Activated T-helper 2 cell treated with anti-CD3 and anti-CD28 coated beads, Interferon-gamma antibody, Interleukin-2, Interleukin-4, amounts not matched to agents 10 μg/mL and 5 μg/mL and 100 μg/mL, durations not matched to agents 14 hours and 24 hours and 36 hours (primary cell): ENCODE measurements at regions not wholly inside any gene's neighbourhood (a gene's known extent, or its start where the extent isn't known, plus 50 kb on each side); places are given as distances from the start of the nearest gene placed in this dataset.

Experiments
- DNase-seq: peaks from one replicate; pipeline ENCODE4 v3.0.0; 2021; ENCODE audit warnings: low spot score
- H3K27ac Mint-ChIP-seq: one replicate; pipeline ENCODE4 v1.8.0; 2021; ENCODE audit warnings: mixed read lengths
- H3K27me3 Mint-ChIP-seq: one replicate; pipeline ENCODE4 v1.8.0; 2021; ENCODE audit warnings: low read depth, mixed read lengths
- H3K36me3 Mint-ChIP-seq: one replicate; pipeline ENCODE4 v1.8.0; 2021; ENCODE audit warnings: low read depth, mixed read lengths
- H3K4me1 Mint-ChIP-seq: one replicate; pipeline ENCODE4 v1.8.0; 2021; ENCODE audit warnings: low read depth, mixed read lengths
- H3K4me3 Mint-ChIP-seq: one replicate; pipeline ENCODE4 v1.8.0; 2021; ENCODE audit warnings: low read depth, mild to moderate bottlenecking, moderate library complexity, mixed read lengths
- H3K9me3 Mint-ChIP-seq: one replicate; pipeline ENCODE4 v1.8.0; 2021; ENCODE audit warnings: mixed read lengths
- intact Hi-C: fragments of 100-400 bp; cut with micrococcal nuclease; formaldehyde crosslinking; loops from one replicate; pipeline ENCODE4 v1.15.1; 2023

GRCh38 chr3:22228705-22229104, 477.7 kb upstream of the ZNF385D start:
- no peaks in the 10 kb centered on the region for H3K27me3 Mint-ChIP-seq
- H3K9me3 Mint-ChIP-seq = peaks cover 19% of the 10 kb centered on the region
- no peak overlapping the region for H3K4me3 Mint-ChIP-seq
- H3K27ac Mint-ChIP-seq = no peak overlapping the region
- no peaks in the 10 kb centered on the region for H3K36me3 Mint-ChIP-seq
- intact Hi-C loops = no loop called here
- DNase-seq = no peak
- no peaks in the 10 kb centered on the region for H3K4me1 Mint-ChIP-seq

GRCh38 chr3:22231061-22231460, 480.1 kb upstream of the ZNF385D start:
- intact Hi-C loops = no loop called here
- H3K4me1 Mint-ChIP-seq = no peaks in the 10 kb centered on the region
- H3K9me3 Mint-ChIP-seq = peaks cover 25% of the 10 kb centered on the region
- no peaks in the 10 kb centered on the region for H3K36me3 Mint-ChIP-seq
- no peaks in the 10 kb centered on the region for H3K27me3 Mint-ChIP-seq
- H3K4me3 Mint-ChIP-seq = no peak overlapping the region
- DNase-seq = no peak
- H3K27ac Mint-ChIP-seq = no peak overlapping the region

DNA sequence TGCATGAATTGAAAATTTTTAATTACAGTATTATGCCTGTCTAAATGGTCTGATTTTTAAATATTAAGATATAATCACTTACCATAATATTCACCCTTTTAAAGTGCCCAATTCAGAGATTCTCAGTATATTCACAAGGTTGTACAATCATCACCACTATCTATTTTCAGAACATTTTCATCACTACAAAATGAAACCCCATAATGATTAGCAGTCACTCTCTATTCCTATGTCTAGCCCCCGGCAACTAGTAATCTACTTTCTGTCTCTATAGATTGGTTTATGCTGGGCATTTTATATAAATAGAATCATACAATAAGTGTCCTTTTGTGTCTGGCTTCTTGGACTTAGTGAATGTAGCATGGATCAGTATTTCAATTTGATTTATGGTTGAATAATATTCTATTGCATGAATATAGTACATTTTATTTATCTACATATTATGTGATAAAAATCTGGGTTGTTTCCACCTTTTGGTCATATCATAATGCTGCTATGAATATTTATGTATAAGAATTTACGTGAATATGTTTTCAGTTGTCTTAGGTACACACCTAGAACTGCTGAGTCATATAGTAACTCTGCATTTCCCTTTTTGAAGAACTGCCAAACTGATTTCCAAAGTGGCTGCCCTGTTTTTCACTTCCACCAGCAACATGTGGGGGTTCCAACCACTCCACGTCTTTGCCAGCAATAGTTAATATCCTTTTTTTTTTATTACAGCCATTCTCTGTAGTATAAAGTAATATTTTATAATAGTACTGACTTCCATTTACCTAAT, 485.7 kb upstream of the ZNF385D start:
- intact Hi-C loops = no loop called here
- Mint-ChIP-seq H3K27me3 (no peaks in the 10 kb centered on the region), H3K4me3 (no peak overlapping the region), H3K9me3 (peaks cover 22% of the 10 kb centered on the region), H3K27ac (no peak overlapping the region), H3K36me3 (no peaks in the 10 kb centered on the region), H3K4me1 (no peaks in the 10 kb centered on the region)
- no peak for DNase-seq

- no peaks in the 10 kb centered on the region for H3K27me3 Mint-ChIP-seq
- no peaks in the 10 kb centered on the region for H3K36me3 Mint-ChIP-seq
- DNase-seq = no peak
- intact Hi-C loops = no loop called here
- peaks cover 3% of the 10 kb centered on the region for H3K9me3 Mint-ChIP-seq
- no peak overlapping the region for H3K27ac Mint-ChIP-seq
- H3K4me3 Mint-ChIP-seq = no peak overlapping the region
- H3K4me1 Mint-ChIP-seq = no peaks in the 10 kb centered on the region
These were observed 488.0 kb upstream of the ZNF385D start for GRCh38 chr3:22239011-22239410.

DNA sequence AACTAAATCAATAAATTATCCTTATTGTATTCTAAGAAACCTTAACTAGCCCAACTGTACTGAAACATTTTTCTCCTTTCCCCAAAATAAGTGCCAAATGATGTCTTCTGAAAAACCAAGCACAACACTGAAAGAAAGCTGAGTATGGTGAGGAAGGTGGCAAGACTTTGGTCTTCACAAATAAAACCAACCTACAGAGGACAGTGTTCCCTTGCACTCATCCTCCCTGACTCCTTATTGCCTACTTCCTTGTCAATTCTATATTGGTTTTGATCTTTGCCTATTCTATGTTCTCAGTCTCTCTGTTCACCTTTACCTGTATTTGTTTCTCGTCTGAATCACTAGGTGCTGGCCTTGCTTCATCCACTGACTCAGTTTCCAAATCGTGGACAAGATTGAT, 490.1 kb upstream of the ZNF385D start:
- intact Hi-C loops = no loop called here
- Mint-ChIP-seq H3K27me3 (no peaks in the 10 kb centered on the region), H3K27ac (no peak overlapping the region), H3K36me3 (no peaks in the 10 kb centered on the region), H3K4me1 (no peaks in the 10 kb centered on the region), H3K9me3 (no peaks in the 10 kb centered on the region), H3K4me3 (no peak overlapping the region)
- no peak for DNase-seq

- no peak for DNase-seq
- H3K27ac Mint-ChIP-seq = no peak overlapping the region
- no peak overlapping the region for H3K4me3 Mint-ChIP-seq
- H3K4me1 Mint-ChIP-seq = no peaks in the 10 kb centered on the region
- intact Hi-C loops = no loop called here
- no peaks in the 10 kb centered on the region for H3K9me3 Mint-ChIP-seq
- H3K27me3 Mint-ChIP-seq = no peaks in the 10 kb centered on the region
- H3K36me3 Mint-ChIP-seq = no peaks in the 10 kb centered on the region
These were observed 493.9 kb upstream of the ZNF385D start for GRCh38 chr3:22244761-22245521.

DNA sequence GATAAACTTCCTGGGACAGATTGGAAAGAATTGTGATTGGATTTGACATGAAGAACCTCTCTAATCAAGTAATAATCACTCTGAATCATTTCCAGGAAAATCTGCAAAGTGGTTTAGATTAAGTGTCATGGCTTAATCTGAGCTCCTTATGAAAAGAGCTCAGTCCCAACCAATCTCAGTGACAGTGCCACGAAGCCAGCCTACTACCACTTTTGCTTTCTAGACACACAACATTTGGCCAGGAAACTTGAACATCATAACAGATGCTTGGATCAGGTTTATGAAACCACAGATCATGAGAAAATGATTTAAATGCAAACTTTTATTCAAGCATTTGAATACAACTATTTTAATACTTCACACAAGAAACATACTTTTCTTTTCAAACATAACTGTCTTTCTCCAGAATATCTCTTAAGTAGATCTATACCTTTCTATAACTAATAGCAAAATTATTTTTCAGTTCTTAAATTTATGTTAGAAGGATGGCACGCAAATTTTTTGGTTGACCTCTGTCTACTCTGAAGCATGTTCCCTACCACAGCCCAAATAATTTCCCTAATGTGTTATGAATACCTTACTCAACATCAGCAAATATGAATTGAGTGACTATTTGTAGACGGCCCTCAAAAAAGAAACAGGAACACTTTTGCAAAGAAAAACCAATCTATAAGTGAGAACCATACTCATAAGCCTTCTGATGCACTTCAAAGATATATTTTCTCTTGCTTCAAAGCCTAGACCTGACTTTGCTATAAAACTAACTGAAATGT, 495.0 kb upstream of the ZNF385D start:
- no peaks in the 10 kb centered on the region for H3K36me3 Mint-ChIP-seq

GRCh38 chr3:22249658-22250057, 498.6 kb upstream of the ZNF385D start:
- intact Hi-C loops = no loop called here
- no peaks in the 10 kb centered on the region for H3K27me3 Mint-ChIP-seq
- H3K4me3 Mint-ChIP-seq = no peak overlapping the region
- no peaks in the 10 kb centered on the region for H3K4me1 Mint-ChIP-seq
- DNase-seq = no peak
- H3K27ac Mint-ChIP-seq = no peak overlapping the region
- no peaks in the 10 kb centered on the region for H3K36me3 Mint-ChIP-seq
- peaks cover 5% of the 10 kb centered on the region for H3K9me3 Mint-ChIP-seq

More for the DNA sequence above, 495.0 kb upstream of the ZNF385D start:
- Mint-ChIP-seq H3K27me3 (no peaks in the 10 kb centered on the region), H3K27ac (no peak overlapping the region), H3K9me3 (no peaks in the 10 kb centered on the region), H3K4me3 (no peak overlapping the region), H3K4me1 (no peaks in the 10 kb centered on the region)
- no peak for DNase-seq
- intact Hi-C loops = no loop called here

- intact Hi-C loops = no loop called here
- no peak for DNase-seq
- no peaks in the 10 kb centered on the region for H3K27me3 Mint-ChIP-seq
These were observed 506.2 kb upstream of the ZNF385D start for GRCh38 chr3:22257252-22257651.

DNA sequence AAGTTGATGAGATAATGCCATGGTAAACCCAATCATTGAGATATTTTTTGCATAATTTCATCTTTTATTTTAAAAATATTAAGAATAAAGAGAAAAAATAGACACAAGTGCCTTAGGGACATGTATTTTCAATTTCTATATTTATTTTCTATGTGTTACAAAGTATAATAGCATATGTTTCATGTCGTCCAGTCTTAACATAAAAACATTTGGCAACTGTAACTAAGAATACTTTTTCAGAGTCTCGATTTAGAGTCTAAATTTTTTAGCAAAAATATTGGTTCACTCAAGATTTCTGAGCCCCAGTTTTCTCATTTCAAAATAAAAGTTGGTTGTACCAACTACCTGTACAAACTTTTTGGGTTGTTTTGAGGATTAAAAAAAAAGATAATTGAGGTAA, 511.4 kb upstream of the ZNF385D start:
- Mint-ChIP-seq H3K4me1 (no peaks in the 10 kb centered on the region), H3K27me3 (no peaks in the 10 kb centered on the region), H3K27ac (no peak overlapping the region), H3K9me3 (no peaks in the 10 kb centered on the region), H3K36me3 (no peaks in the 10 kb centered on the region), H3K4me3 (no peak overlapping the region)
- DNase-seq = no peak
- intact Hi-C loops = no loop called here

More at GRCh38 chr3:22257252-22257651, 506.2 kb upstream of the ZNF385D start:
- no peak overlapping the region for H3K4me3 Mint-ChIP-seq
- H3K9me3 Mint-ChIP-seq = no peaks in the 10 kb centered on the region
- no peaks in the 10 kb centered on the region for H3K36me3 Mint-ChIP-seq
- no peak overlapping the region for H3K27ac Mint-ChIP-seq
- no peaks in the 10 kb centered on the region for H3K4me1 Mint-ChIP-seq

DNA sequence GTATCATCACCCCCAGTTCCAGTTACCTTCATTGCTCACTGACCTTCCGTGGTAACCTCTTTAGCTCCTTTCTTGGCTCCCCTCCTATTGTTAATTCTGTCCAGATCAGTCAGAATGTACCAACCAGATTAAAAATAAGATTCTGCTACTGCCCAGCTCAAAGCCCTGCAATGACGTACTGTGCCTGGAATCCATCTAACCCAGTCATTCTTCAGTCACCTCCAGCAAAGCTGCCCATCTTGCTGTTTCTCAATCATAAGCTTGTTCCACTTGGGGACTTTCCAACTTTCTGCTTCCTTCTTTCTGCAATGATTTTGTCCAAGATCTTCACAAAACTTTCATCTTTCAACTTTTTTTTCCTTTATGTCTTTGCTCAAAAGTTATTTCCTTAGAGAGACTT, 512.0 kb upstream of the ZNF385D start:
- intact Hi-C loops = no loop called here
- Mint-ChIP-seq H3K4me1 (no peaks in the 10 kb centered on the region), H3K4me3 (no peak overlapping the region), H3K27me3 (no peaks in the 10 kb centered on the region), H3K27ac (no peak overlapping the region), H3K9me3 (no peaks in the 10 kb centered on the region), H3K36me3 (no peaks in the 10 kb centered on the region)
- no peak for DNase-seq

DNA sequence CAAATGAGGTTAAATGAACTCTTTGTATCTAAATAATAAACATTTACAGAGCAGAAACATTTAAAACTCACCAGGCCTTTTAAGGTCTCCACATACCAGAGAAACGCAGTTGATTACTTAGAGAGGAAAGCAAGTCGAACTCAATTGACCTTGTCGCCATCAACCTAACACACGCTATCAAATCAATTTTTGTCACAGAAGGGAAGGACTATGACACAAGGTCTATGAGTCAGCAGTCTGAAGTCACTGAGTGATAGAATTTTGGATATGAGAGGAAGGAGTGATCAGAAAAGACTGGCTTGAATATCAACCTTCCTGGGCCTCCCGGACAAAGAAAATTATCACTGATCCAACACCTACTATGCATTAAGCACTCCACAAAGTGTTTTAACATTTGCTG, 514.4 kb upstream of the ZNF385D start:
- no peak for DNase-seq
- Mint-ChIP-seq H3K4me3 (no peak overlapping the region), H3K36me3 (no peaks in the 10 kb centered on the region), H3K27ac (no peak overlapping the region), H3K27me3 (no peaks in the 10 kb centered on the region), H3K4me1 (no peaks in the 10 kb centered on the region), H3K9me3 (no peaks in the 10 kb centered on the region)
- intact Hi-C loops = no loop called here

GRCh38 chr3:22269831-22270230, 518.8 kb upstream of the ZNF385D start:
- H3K27me3 Mint-ChIP-seq = no peaks in the 10 kb centered on the region

More at GRCh38 chr3:22269831-22270230, 518.8 kb upstream of the ZNF385D start:
- no peak overlapping the region for H3K27ac Mint-ChIP-seq
- no peaks in the 10 kb centered on the region for H3K36me3 Mint-ChIP-seq
- intact Hi-C loops = no loop called here
- H3K9me3 Mint-ChIP-seq = no peaks in the 10 kb centered on the region
- H3K4me1 Mint-ChIP-seq = no peaks in the 10 kb centered on the region
- DNase-seq = no peak
- no peak overlapping the region for H3K4me3 Mint-ChIP-seq
